AG09309 (cell line): ENCODE measurements at regions not wholly inside any gene's neighbourhood (a gene's known extent, or its start where the extent isn't known, plus 50 kb on each side); places are given as distances from the start of the nearest gene placed in this dataset.

Experiments
- DNase-seq: peaks from one replicate; pipeline ENCODE4 v3.0.0-alpha.2; 2010; ENCODE audit warnings: low read depth
- H3K4me3 ChIP-seq: 2 replicates; pipeline ENCODE4 v1.5.1; 2011; ENCODE audit warnings: mild to moderate bottlenecking, low read depth, low read length, moderate library complexity; ENCODE audit not compliant: control insufficient read depth
- CTCF ChIP-seq: IDR thresholded peaks from 2 replicates; pipeline ENCODE4 v1.5.1; 2011; ENCODE audit warnings: mild to moderate bottlenecking, low read depth, low read length, inconsistent platforms; ENCODE audit not compliant: insufficient read depth, control insufficient read depth; ENCODE audit errors: missing control alignments

GRCh38 chr14:88064841-88065240 lies 59.9 kb downstream of the GPR65 start:
- no peak for DNase-seq
- H3K4me3 ChIP-seq: no peak overlapping the region
- TF ChIP-seq CTCF: no peak

GRCh38 chr14:88069677-88070076 lies 64.7 kb downstream of the GPR65 start:
- no peak overlapping the region for H3K4me3 ChIP-seq
- no peak for TF ChIP-seq CTCF
- no peak for DNase-seq

GRCh38 chr14:88075269-88075981 lies 70.5 kb downstream of the GPR65 start:
- no peak for DNase-seq
- no peak for TF ChIP-seq CTCF

GRCh38 chr14:88078525-88078924 lies 73.6 kb downstream of the GPR65 start:
- TF ChIP-seq CTCF: no peak
- H3K4me3 ChIP-seq: no peak overlapping the region
- DNase-seq: no peak

More at GRCh38 chr14:88075269-88075981, 70.5 kb downstream of the GPR65 start:
- H3K4me3 ChIP-seq: no peak overlapping the region

GRCh38 chr14:88079624-88080023 lies 74.7 kb downstream of the GPR65 start:
- TF ChIP-seq CTCF: no peak
- no peak for DNase-seq
- no peak overlapping the region for H3K4me3 ChIP-seq

- TF ChIP-seq CTCF: no peak
- no peak overlapping the region for H3K4me3 ChIP-seq
- no peak for DNase-seq
Observed at GRCh38 chr14:88085736-88086135, 80.8 kb downstream of the GPR65 start.
